ENCODE measurements at regions not wholly inside any gene's neighbourhood (a gene's known extent, or its start where the extent isn't known, plus 50 kb on each side); places are given as distances from the start of the nearest gene placed in this dataset.

- Histone ChIP-seq H3K9me3 (ENCODE audit: control insufficient read depth, low read length) (no peaks in the 10 kb centered on the region), H3K27me3 (ENCODE audit: control insufficient read depth in 1 of 2, insufficient read depth in 2 of 2, low read length in 1 of 2) (no peaks in the 10 kb centered on the region), H3K27ac (ENCODE audit: low read depth in 1 of 2, low read length in 2 of 2) (no peak overlapping the region), H3K36me3 (ENCODE audit: control insufficient read depth in 1 of 2, insufficient read depth in 2 of 2, low read length in 1 of 2) (no peaks in the 10 kb centered on the region), H3K4me3 (ENCODE audit: low read length in 2 of 2) (no peak overlapping the region), H3K4me1 (ENCODE audit: control insufficient read depth in 1 of 2, insufficient read depth in 2 of 2, low read length in 2 of 2) (no peaks in the 10 kb centered on the region)
- intact Hi-C loops (cut with DNase I) = no loop called here
- DNase-seq (no peak), ATAC-seq (ENCODE audit: low FRiP score) (no peak)
- WGBS, 2 donors = 63 to 65% methylated on average over 3 of the region's 3 CpGs
These were observed 223.2 kb upstream of the ACTBL2 start for GRCh38 chr5:57705769-57706168.

GRCh38 chr5:57703721-57704120 lies 221.1 kb upstream of the ACTBL2 start:
- Histone ChIP-seq H3K27me3 (ENCODE audit: control insufficient read depth in 1 of 2, insufficient read depth in 2 of 2, low read length in 1 of 2) (no peaks in the 10 kb centered on the region), H3K4me3 (ENCODE audit: low read length in 2 of 2) (no peak overlapping the region), H3K36me3 (ENCODE audit: control insufficient read depth in 1 of 2, insufficient read depth in 2 of 2, low read length in 1 of 2) (no peaks in the 10 kb centered on the region), H3K27ac (ENCODE audit: low read depth in 1 of 2, low read length in 2 of 2) (no peak overlapping the region), H3K9me3 (ENCODE audit: control insufficient read depth, low read length) (no peaks in the 10 kb centered on the region), H3K4me1 (ENCODE audit: control insufficient read depth in 1 of 2, insufficient read depth in 2 of 2, low read length in 2 of 2) (peaks cover 0 to 1% of the 10 kb centered on the region in 2 donors)
- no peak for DNase-seq
- WGBS, 2 donors = 88 to 91% methylated on average over 1 of the region's 1 CpG
- no peak for ATAC-seq (ENCODE audit: low FRiP score)
- intact Hi-C loops (cut with DNase I) = no loop called here

GRCh38 chr5:57700484-57700883 lies 217.9 kb upstream of the ACTBL2 start:
- no peak overlapping the region for H3K4me3 ChIP-seq (ENCODE audit: low read length in 2 of 2)
- H3K36me3 ChIP-seq (ENCODE audit: control insufficient read depth in 1 of 2, insufficient read depth in 2 of 2, low read length in 1 of 2) = no peaks in the 10 kb centered on the region
- peaks cover 4 to 6% of the 10 kb centered on the region in 2 donors for H3K4me1 ChIP-seq (ENCODE audit: control insufficient read depth in 1 of 2, insufficient read depth in 2 of 2, low read length in 2 of 2)
- intact Hi-C loops (cut with DNase I) = no loop called here
- H3K9me3 ChIP-seq (ENCODE audit: control insufficient read depth, low read length) = no peaks in the 10 kb centered on the region
- DNase-seq (no peak), ATAC-seq (ENCODE audit: low FRiP score) (no peak)
- H3K27ac ChIP-seq (ENCODE audit: low read depth in 1 of 2, low read length in 2 of 2) = no peak overlapping the region
- 64 to 72% methylated on average over 2 of the region's 2 CpGs for WGBS, 2 donors
- no peaks in the 10 kb centered on the region for H3K27me3 ChIP-seq (ENCODE audit: control insufficient read depth in 1 of 2, insufficient read depth in 2 of 2, low read length in 1 of 2)

- Histone ChIP-seq H3K27me3 (ENCODE audit: control insufficient read depth in 1 of 2, insufficient read depth in 2 of 2, low read length in 1 of 2) (no peaks in the 10 kb centered on the region), H3K27ac (ENCODE audit: low read depth in 1 of 2, low read length in 2 of 2) (no peak overlapping the region), H3K36me3 (ENCODE audit: control insufficient read depth in 1 of 2, insufficient read depth in 2 of 2, low read length in 1 of 2) (no peaks in the 10 kb centered on the region), H3K9me3 (ENCODE audit: control insufficient read depth, low read length) (no peaks in the 10 kb centered on the region), H3K4me1 (ENCODE audit: control insufficient read depth in 1 of 2, insufficient read depth in 2 of 2, low read length in 2 of 2) (peaks cover 5 to 6% of the 10 kb centered on the region in 2 donors), H3K4me3 (ENCODE audit: low read length in 2 of 2) (no peak overlapping the region)
- ATAC-seq (ENCODE audit: low FRiP score) (no peak), DNase-seq (no peak)
- intact Hi-C loops (cut with DNase I) = no loop called here
- 93 to 96% methylated on average over 3 of the region's 3 CpGs for WGBS, 2 donors
These were observed 217.5 kb upstream of the ACTBL2 start for GRCh38 chr5:57700072-57700471.

GRCh38 chr5:57698802-57699201 lies 216.2 kb upstream of the ACTBL2 start:
- no peak for DNase-seq
- Histone ChIP-seq H3K4me3 (ENCODE audit: low read length in 2 of 2) (no peak overlapping the region), H3K27ac (ENCODE audit: low read depth in 1 of 2, low read length in 2 of 2) (no peak overlapping the region), H3K27me3 (ENCODE audit: control insufficient read depth in 1 of 2, insufficient read depth in 2 of 2, low read length in 1 of 2) (no peaks in the 10 kb centered on the region), H3K4me1 (ENCODE audit: control insufficient read depth in 1 of 2, insufficient read depth in 2 of 2, low read length in 2 of 2) (peaks cover 5 to 6% of the 10 kb centered on the region in 2 donors), H3K36me3 (ENCODE audit: control insufficient read depth in 1 of 2, insufficient read depth in 2 of 2, low read length in 1 of 2) (no peaks in the 10 kb centered on the region), H3K9me3 (ENCODE audit: control insufficient read depth, low read length) (no peaks in the 10 kb centered on the region)
- no peak for ATAC-seq (ENCODE audit: low FRiP score)
- intact Hi-C loops (cut with DNase I) = loop anchor here in 1 of 2 donors (5.0 kb wide), 1 partner anchor 38 kb away; no protein-coding TSS in a partner anchor

- 70 to 80% methylated on average over 2 of the region's 2 CpGs for WGBS, 2 donors
- intact Hi-C loops (cut with DNase I) = loop anchor here in 1 of 2 donors (5.0 kb wide), 1 partner anchor 39 kb away; no protein-coding TSS in a partner anchor
- no peaks in the 10 kb centered on the region for H3K9me3 ChIP-seq (ENCODE audit: control insufficient read depth, low read length)
- no peaks in the 10 kb centered on the region for H3K36me3 ChIP-seq (ENCODE audit: control insufficient read depth in 1 of 2, insufficient read depth in 2 of 2, low read length in 1 of 2)
- H3K27me3 ChIP-seq (ENCODE audit: control insufficient read depth in 1 of 2, insufficient read depth in 2 of 2, low read length in 1 of 2) = no peaks in the 10 kb centered on the region
- no peak overlapping the region for H3K27ac ChIP-seq (ENCODE audit: low read depth in 1 of 2, low read length in 2 of 2)
- no peak overlapping the region for H3K4me3 ChIP-seq (ENCODE audit: low read length in 2 of 2)
- no peak for ATAC-seq (ENCODE audit: low FRiP score)
- no peak for DNase-seq
- peaks cover 5 to 6% of the 10 kb centered on the region in 2 donors for H3K4me1 ChIP-seq (ENCODE audit: control insufficient read depth in 1 of 2, insufficient read depth in 2 of 2, low read length in 2 of 2)
These were observed 215.5 kb upstream of the ACTBL2 start for GRCh38 chr5:57698086-57698485.

- ATAC-seq (ENCODE audit: low FRiP score) = peak; percentile 67
- H3K27me3 ChIP-seq (ENCODE audit: control insufficient read depth in 1 of 2, insufficient read depth in 2 of 2, low read length in 1 of 2) = no peaks in the 10 kb centered on the region
- WGBS, 2 donors = 3 to 7% methylated on average over 4 of the region's 4 CpGs
These were observed 214.4 kb upstream of the ACTBL2 start for GRCh38 chr5:57696825-57697570.

GRCh38 chr5:57696389-57696769 lies 213.8 kb upstream of the ACTBL2 start:
- no peaks in the 10 kb centered on the region for H3K27me3 ChIP-seq (ENCODE audit: control insufficient read depth in 1 of 2, insufficient read depth in 2 of 2, low read length in 1 of 2)
- H3K36me3 ChIP-seq (ENCODE audit: control insufficient read depth in 1 of 2, insufficient read depth in 2 of 2, low read length in 1 of 2) = no peaks in the 10 kb centered on the region
- peaks cover 5 to 6% of the 10 kb centered on the region in 2 donors for H3K4me1 ChIP-seq (ENCODE audit: control insufficient read depth in 1 of 2, insufficient read depth in 2 of 2, low read length in 2 of 2)
- no peak overlapping the region for H3K4me3 ChIP-seq (ENCODE audit: low read length in 2 of 2)
- H3K27ac ChIP-seq (ENCODE audit: low read depth in 1 of 2, low read length in 2 of 2) = no peak overlapping the region
- DNase-seq = no peak
- intact Hi-C loops (cut with DNase I) = loop anchor here in 1 of 2 donors (5.0 kb wide), 1 partner anchor 41 kb away; no protein-coding TSS in a partner anchor
- ATAC-seq (ENCODE audit: low FRiP score) = no peak
- WGBS, 2 donors = 47 to 48% methylated on average over 1 of the region's 1 CpG
- no peaks in the 10 kb centered on the region for H3K9me3 ChIP-seq (ENCODE audit: control insufficient read depth, low read length)

More at GRCh38 chr5:57696825-57697570, 214.4 kb upstream of the ACTBL2 start:
- intact Hi-C loops (cut with DNase I) = loop anchor here in 1 of 2 donors (5.0 kb wide), 1 partner anchor 40 kb away; no protein-coding TSS in a partner anchor
- Histone ChIP-seq H3K36me3 (ENCODE audit: control insufficient read depth in 1 of 2, insufficient read depth in 2 of 2, low read length in 1 of 2) (no peaks in the 10 kb centered on the region), H3K9me3 (ENCODE audit: control insufficient read depth, low read length) (no peaks in the 10 kb centered on the region), H3K27ac (ENCODE audit: low read depth in 1 of 2, low read length in 2 of 2) (peak overlapping the region; percentile 43 to 57), H3K4me1 (ENCODE audit: control insufficient read depth in 1 of 2, insufficient read depth in 2 of 2, low read length in 2 of 2) (peaks cover 5 to 6% of the 10 kb centered on the region in 2 donors), H3K4me3 (ENCODE audit: low read length in 2 of 2) (no peak overlapping the region)
- DNase-seq = no peak

Measured in aorta (tissue), 5 donors.